ENCODE measurements at regions not wholly inside any gene's neighbourhood (a gene's known extent, or its start where the extent isn't known, plus 50 kb on each side); places are given as distances from the start of the nearest gene placed in this dataset.

- DNase-seq (ENCODE audit: low spot score) = peak; percentile 15
- intact Hi-C loops (cut with DNase I) = loop anchor here in 1 of 2 donors (2.0 kb wide), 1 partner anchor 47 kb away; no protein-coding TSS in a partner anchor
Observed at GRCh38 chr9:96183751-96184150, 118.2 kb downstream of the HSD17B3 start.

- intact Hi-C loops (cut with DNase I) = no loop called here
- no peak for DNase-seq (ENCODE audit: low spot score)
Observed at GRCh38 chr9:96178153-96178552, 123.8 kb downstream of the HSD17B3 start.

GRCh38 chr9:96177719-96178028 lies 124.3 kb downstream of the HSD17B3 start:
- intact Hi-C loops (cut with DNase I) = no loop called here
- DNase-seq (ENCODE audit: low spot score) = no peak

GRCh38 chr9:96177005-96177718 lies 124.8 kb downstream of the HSD17B3 start:
- intact Hi-C loops (cut with DNase I) = no loop called here
- no peak for DNase-seq (ENCODE audit: low spot score)

GRCh38 chr9:96175796-96176195 lies 126.2 kb downstream of the HSD17B3 start:
- intact Hi-C loops (cut with DNase I) = no loop called here
- no peak for DNase-seq (ENCODE audit: low spot score)

- no peak for DNase-seq (ENCODE audit: low spot score)
- intact Hi-C loops (cut with DNase I) = no loop called here
Observed at GRCh38 chr9:96175001-96175400, 127.0 kb downstream of the HSD17B3 start.

- no peak for DNase-seq (ENCODE audit: low spot score)
- intact Hi-C loops (cut with DNase I) = no loop called here
Observed at GRCh38 chr9:96174371-96174770, 127.6 kb downstream of the HSD17B3 start.

GRCh38 chr9:96173640-96174039 lies 128.3 kb downstream of the HSD17B3 start:
- intact Hi-C loops (cut with DNase I) = no loop called here

GRCh38 chr9:96172797-96173196 lies 129.2 kb downstream of the HSD17B3 start:
- no peak for DNase-seq (ENCODE audit: low spot score)
- intact Hi-C loops (cut with DNase I) = no loop called here

More at GRCh38 chr9:96173640-96174039, 128.3 kb downstream of the HSD17B3 start:
- DNase-seq (ENCODE audit: low spot score) = no peak

GRCh38 chr9:96171728-96172127 lies 130.2 kb downstream of the HSD17B3 start:
- no peak for DNase-seq (ENCODE audit: low spot score)
- intact Hi-C loops (cut with DNase I) = no loop called here

- no peak for DNase-seq (ENCODE audit: low spot score)
- intact Hi-C loops (cut with DNase I) = no loop called here
Observed at GRCh38 chr9:96169901-96170300, 132.1 kb downstream of the HSD17B3 start.

- no peak for DNase-seq (ENCODE audit: low spot score)
- intact Hi-C loops (cut with DNase I) = no loop called here
Observed at GRCh38 chr9:96169484-96169883, 132.5 kb downstream of the HSD17B3 start.

GRCh38 chr9:96168882-96169281 lies 133.1 kb downstream of the HSD17B3 start:
- intact Hi-C loops (cut with DNase I) = no loop called here
- DNase-seq (ENCODE audit: low spot score) = no peak

- intact Hi-C loops (cut with DNase I) = no loop called here
- DNase-seq (ENCODE audit: low spot score) = no peak
Observed at GRCh38 chr9:96167011-96167410, 135.0 kb downstream of the HSD17B3 start.

GRCh38 chr9:96164268-96164683 lies 137.7 kb downstream of the HSD17B3 start:
- DNase-seq (ENCODE audit: low spot score) = no peak
- intact Hi-C loops (cut with DNase I) = no loop called here

- no peak for DNase-seq (ENCODE audit: low spot score)
- intact Hi-C loops (cut with DNase I) = no loop called here
Observed at GRCh38 chr9:96163712-96164111, 138.3 kb downstream of the HSD17B3 start.

GRCh38 chr9:96163161-96163560 lies 138.8 kb downstream of the HSD17B3 start:
- intact Hi-C loops (cut with DNase I) = no loop called here
- no peak for DNase-seq (ENCODE audit: low spot score)

GRCh38 chr9:96161819-96162218 lies 140.2 kb downstream of the HSD17B3 start:
- no peak for DNase-seq (ENCODE audit: low spot score)
- intact Hi-C loops (cut with DNase I) = no loop called here

- intact Hi-C loops (cut with DNase I) = no loop called here
- no peak for DNase-seq (ENCODE audit: low spot score)
Observed at GRCh38 chr9:96160866-96161265, 141.1 kb downstream of the HSD17B3 start.

- DNase-seq (ENCODE audit: low spot score) = no peak
- intact Hi-C loops (cut with DNase I) = no loop called here
Observed at GRCh38 chr9:96160168-96160567, 141.8 kb downstream of the HSD17B3 start.

- intact Hi-C loops (cut with DNase I) = no loop called here
- no peak for DNase-seq (ENCODE audit: low spot score)
Observed at GRCh38 chr9:96159596-96159995, 142.4 kb downstream of the HSD17B3 start.

All from posterior vena cava (tissue), 2 donors.